GM12878 (cell line): ENCODE measurements at regions not wholly inside any gene's neighbourhood (a gene's known extent, or its start where the extent isn't known, plus 50 kb on each side); places are given as distances from the start of the nearest gene placed in this dataset.

ENCODE experiments used
- GABPA ChIP-seq: IDR thresholded peaks from 2 replicates; pipeline ENCODE4 v1.6.1; 2014; ENCODE audit warnings: antibody characterized with exemption, low read depth, mild to moderate bottlenecking, inconsistent platforms
- NFYB ChIP-seq: IDR thresholded peaks from 2 replicates; pipeline ENCODE4 v1.6.1; 2011; ENCODE audit warnings: low read depth, mild to moderate bottlenecking, low read length, improper control_type of control experiment, moderate library complexity; ENCODE audit not compliant: insufficient read depth
- POLR2A ChIP-seq: IDR thresholded peaks from 2 replicates; pipeline ENCODE4 v1.6.1; 2011; ENCODE audit warnings: low read depth, mild to moderate bottlenecking, low read length
- RAD51 ChIP-seq: fragments of 450-650 bp; IDR thresholded peaks from 2 replicates; pipeline ENCODE4 v1.6.1; 2016; ENCODE audit warnings: moderate library complexity, mild to moderate bottlenecking, inconsistent platforms
- STAT1 ChIP-seq: fragments of 450-650 bp; conservative IDR thresholded peaks from 2 replicates; pipeline ENCODE4 v1.6.1; 2014; ENCODE audit warnings: antibody characterized with exemption, mild to moderate bottlenecking
- YY1 ChIP-seq: IDR thresholded peaks from 2 replicates; pipeline ENCODE4 v1.6.1; 2011; ENCODE audit warnings: low read depth, mild to moderate bottlenecking, low read length
- TF ChIP-seq, protein P1 (sequence below), 3 experiments: IDR thresholded peaks in 2 of 3; conservative IDR thresholded peaks in 1 of 3; 2 replicates each; pipeline ENCODE4 v1.5.1; 2011; ENCODE audit warnings: low read depth in 3 of 3, low read length in 3 of 3, mild to moderate bottlenecking in 3 of 3, control low read depth in 2 of 3, moderate library complexity in 2 of 3, inconsistent platforms in 1 of 3, mixed read lengths in 1 of 3; ENCODE audit not compliant: control insufficient read depth in 2 of 3, insufficient read depth in 1 of 3; ENCODE audit errors: extremely low read depth in 1 of 3
- TF ChIP-seq, protein P2 (sequence below): IDR thresholded peaks from 2 replicates; pipeline ENCODE4 v1.6.1; 2012; ENCODE audit warnings: low read length, inconsistent platforms

DNA sequence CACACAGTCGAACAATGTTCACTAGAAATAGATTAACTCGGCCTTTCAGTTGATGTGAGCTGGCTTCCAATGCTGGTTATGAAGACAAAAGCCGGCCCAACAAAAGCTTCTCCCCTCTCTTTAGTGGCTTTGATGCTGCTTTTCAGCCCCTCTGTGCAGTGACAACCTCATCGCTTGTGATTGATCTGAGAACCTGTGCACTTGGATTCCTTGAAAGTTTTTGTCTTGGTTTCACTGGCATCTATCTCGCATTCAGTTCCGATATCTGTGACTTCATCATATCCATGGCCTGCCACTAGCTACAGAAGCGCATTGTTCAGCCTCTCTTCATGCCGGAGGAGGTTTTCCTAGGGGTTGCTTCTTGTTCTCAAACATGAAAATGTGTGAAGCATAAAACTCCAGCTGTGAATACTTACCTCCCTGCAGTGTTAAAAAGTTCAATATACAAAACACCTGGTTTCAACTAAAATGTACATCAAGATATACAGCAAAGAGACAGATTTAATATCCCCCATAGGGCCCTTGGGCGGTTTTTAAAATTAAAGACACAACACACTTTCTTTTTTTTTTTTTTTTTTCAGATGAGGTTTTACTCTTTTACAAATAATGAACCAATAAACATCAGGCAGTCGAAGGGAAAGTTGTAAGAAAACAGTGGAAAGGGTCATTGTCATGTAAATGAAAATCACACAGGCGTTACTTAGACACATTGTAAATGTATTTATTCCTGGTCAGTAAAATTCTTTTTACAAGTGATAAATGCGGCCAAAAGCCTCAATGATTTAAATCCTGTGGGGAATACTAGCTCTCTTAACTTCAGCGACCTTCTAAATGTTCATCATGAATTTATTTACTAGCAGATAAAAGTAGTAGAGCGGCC, 1252.8 kb downstream of the EFNB2 start:
- TF ChIP-seq, protein P1, sequence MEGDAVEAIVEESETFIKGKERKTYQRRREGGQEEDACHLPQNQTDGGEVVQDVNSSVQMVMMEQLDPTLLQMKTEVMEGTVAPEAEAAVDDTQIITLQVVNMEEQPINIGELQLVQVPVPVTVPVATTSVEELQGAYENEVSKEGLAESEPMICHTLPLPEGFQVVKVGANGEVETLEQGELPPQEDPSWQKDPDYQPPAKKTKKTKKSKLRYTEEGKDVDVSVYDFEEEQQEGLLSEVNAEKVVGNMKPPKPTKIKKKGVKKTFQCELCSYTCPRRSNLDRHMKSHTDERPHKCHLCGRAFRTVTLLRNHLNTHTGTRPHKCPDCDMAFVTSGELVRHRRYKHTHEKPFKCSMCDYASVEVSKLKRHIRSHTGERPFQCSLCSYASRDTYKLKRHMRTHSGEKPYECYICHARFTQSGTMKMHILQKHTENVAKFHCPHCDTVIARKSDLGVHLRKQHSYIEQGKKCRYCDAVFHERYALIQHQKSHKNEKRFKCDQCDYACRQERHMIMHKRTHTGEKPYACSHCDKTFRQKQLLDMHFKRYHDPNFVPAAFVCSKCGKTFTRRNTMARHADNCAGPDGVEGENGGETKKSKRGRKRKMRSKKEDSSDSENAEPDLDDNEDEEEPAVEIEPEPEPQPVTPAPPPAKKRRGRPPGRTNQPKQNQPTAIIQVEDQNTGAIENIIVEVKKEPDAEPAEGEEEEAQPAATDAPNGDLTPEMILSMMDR (IDR thresholded peaks at IDR 0.05 in 2 of 3, conservative IDR thresholded peaks at IDR 0.05 in 1 of 3; ENCODE audit: control insufficient read depth in 2 of 3, extremely low read depth in 1 of 3, insufficient read depth in 1 of 3, low read depth in 3 of 3, low read length in 3 of 3) = no peak
- TF ChIP-seq STAT1 = no peak
- no peak for TF ChIP-seq YY1
- TF ChIP-seq NFYB = no peak
- TF ChIP-seq RAD51 = no peak
- TF ChIP-seq POLR2A = no peak
- no peak for TF ChIP-seq GABPA
- TF ChIP-seq, protein P2, sequence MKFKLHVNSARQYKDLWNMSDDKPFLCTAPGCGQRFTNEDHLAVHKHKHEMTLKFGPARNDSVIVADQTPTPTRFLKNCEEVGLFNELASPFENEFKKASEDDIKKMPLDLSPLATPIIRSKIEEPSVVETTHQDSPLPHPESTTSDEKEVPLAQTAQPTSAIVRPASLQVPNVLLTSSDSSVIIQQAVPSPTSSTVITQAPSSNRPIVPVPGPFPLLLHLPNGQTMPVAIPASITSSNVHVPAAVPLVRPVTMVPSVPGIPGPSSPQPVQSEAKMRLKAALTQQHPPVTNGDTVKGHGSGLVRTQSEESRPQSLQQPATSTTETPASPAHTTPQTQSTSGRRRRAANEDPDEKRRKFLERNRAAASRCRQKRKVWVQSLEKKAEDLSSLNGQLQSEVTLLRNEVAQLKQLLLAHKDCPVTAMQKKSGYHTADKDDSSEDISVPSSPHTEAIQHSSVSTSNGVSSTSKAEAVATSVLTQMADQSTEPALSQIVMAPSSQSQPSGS = no peak
